ENCODE measurements at regions not wholly inside any gene's neighbourhood (a gene's known extent, or its start where the extent isn't known, plus 50 kb on each side); places are given as distances from the start of the nearest gene placed in this dataset.

- no peak for TF ChIP-seq POLR2A (IDR thresholded peaks at IDR 0.05)
- TF ChIP-seq, protein P1, sequence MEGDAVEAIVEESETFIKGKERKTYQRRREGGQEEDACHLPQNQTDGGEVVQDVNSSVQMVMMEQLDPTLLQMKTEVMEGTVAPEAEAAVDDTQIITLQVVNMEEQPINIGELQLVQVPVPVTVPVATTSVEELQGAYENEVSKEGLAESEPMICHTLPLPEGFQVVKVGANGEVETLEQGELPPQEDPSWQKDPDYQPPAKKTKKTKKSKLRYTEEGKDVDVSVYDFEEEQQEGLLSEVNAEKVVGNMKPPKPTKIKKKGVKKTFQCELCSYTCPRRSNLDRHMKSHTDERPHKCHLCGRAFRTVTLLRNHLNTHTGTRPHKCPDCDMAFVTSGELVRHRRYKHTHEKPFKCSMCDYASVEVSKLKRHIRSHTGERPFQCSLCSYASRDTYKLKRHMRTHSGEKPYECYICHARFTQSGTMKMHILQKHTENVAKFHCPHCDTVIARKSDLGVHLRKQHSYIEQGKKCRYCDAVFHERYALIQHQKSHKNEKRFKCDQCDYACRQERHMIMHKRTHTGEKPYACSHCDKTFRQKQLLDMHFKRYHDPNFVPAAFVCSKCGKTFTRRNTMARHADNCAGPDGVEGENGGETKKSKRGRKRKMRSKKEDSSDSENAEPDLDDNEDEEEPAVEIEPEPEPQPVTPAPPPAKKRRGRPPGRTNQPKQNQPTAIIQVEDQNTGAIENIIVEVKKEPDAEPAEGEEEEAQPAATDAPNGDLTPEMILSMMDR (IDR thresholded peaks at IDR 0.05) = no peak
Observed at GRCh38 chr4:58606303-58606702, 1496.1 kb upstream of the IGFBP7 start.

Data from heart left ventricle (tissue), 13 donors.